ENCODE measurements at regions not wholly inside any gene's neighbourhood (a gene's known extent, or its start where the extent isn't known, plus 50 kb on each side); places are given as distances from the start of the nearest gene placed in this dataset.

GRCh38 chr6:14900919-14901318 lies 344.9 kb upstream of the JARID2 start:
- H3K4me3 ChIP-seq (ENCODE audit: control insufficient read depth, low read depth, low read length), result no peak overlapping the region
- no peak for TF ChIP-seq CTCF (IDR thresholded peaks at IDR 0.05; ENCODE audit: control insufficient read depth, insufficient read depth, low read depth, low read length, missing control alignments)

GRCh38 chr6:14903176-14904038 lies 342.5 kb upstream of the JARID2 start:
- DNase-seq (ENCODE audit: low read depth), result no peak
- no peak for TF ChIP-seq CTCF (IDR thresholded peaks at IDR 0.05; ENCODE audit: control insufficient read depth, insufficient read depth, low read depth, low read length, missing control alignments)
- H3K4me3 ChIP-seq (ENCODE audit: control insufficient read depth, low read depth, low read length), result no peak overlapping the region

More at GRCh38 chr6:14900919-14901318, 344.9 kb upstream of the JARID2 start:
- DNase-seq (ENCODE audit: low read depth), result no peak

GRCh38 chr6:14905201-14905600 lies 340.7 kb upstream of the JARID2 start:
- TF ChIP-seq CTCF (IDR thresholded peaks at IDR 0.05; ENCODE audit: control insufficient read depth, insufficient read depth, low read depth, low read length, missing control alignments), result no peak
- H3K4me3 ChIP-seq (ENCODE audit: control insufficient read depth, low read depth, low read length), result no peak overlapping the region
- no peak for DNase-seq (ENCODE audit: low read depth)

GRCh38 chr6:14906621-14907020 lies 339.2 kb upstream of the JARID2 start:
- DNase-seq (ENCODE audit: low read depth), result no peak
- H3K4me3 ChIP-seq (ENCODE audit: control insufficient read depth, low read depth, low read length), result no peak overlapping the region
- TF ChIP-seq CTCF (IDR thresholded peaks at IDR 0.05; ENCODE audit: control insufficient read depth, insufficient read depth, low read depth, low read length, missing control alignments), result no peak

- DNase-seq (ENCODE audit: low read depth), result no peak
- no peak for TF ChIP-seq CTCF (IDR thresholded peaks at IDR 0.05; ENCODE audit: control insufficient read depth, insufficient read depth, low read depth, low read length, missing control alignments)
- H3K4me3 ChIP-seq (ENCODE audit: control insufficient read depth, low read depth, low read length), result no peak overlapping the region
Observed at GRCh38 chr6:14910692-14911547, 334.9 kb upstream of the JARID2 start.

GRCh38 chr6:14912226-14912625 lies 333.6 kb upstream of the JARID2 start:
- no peak overlapping the region for H3K4me3 ChIP-seq (ENCODE audit: control insufficient read depth, low read depth, low read length)
- no peak for DNase-seq (ENCODE audit: low read depth)
- TF ChIP-seq CTCF (IDR thresholded peaks at IDR 0.05; ENCODE audit: control insufficient read depth, insufficient read depth, low read depth, low read length, missing control alignments), result no peak
